Prostate gland (tissue), 2 donors: ENCODE measurements at regions not wholly inside any gene's neighbourhood (a gene's known extent, or its start where the extent isn't known, plus 50 kb on each side); places are given as distances from the start of the nearest gene placed in this dataset.

Source experiments
- POLR2AphosphoS5 ChIP-seq: sonication (generic); formaldehyde crosslinking; IDR thresholded peaks from one replicate; pipeline ENCODE4 v1.6.1; 2017; ENCODE audit warnings: antibody characterized with exemption
- TF ChIP-seq, protein P1 (sequence below), 4 experiments: fragments of 200-600 bp in 2 of 4; fragments of 450-650 bp in 2 of 4; sonication (generic) in 2 of 4; IDR thresholded peaks; 1 replicate in 3 of 4; 2 replicates in 1 of 4; pipeline ENCODE4 v1.5.1; 2016 to 2019; ENCODE audit warnings: antibody characterized with exemption in 4 of 4, mild to moderate bottlenecking in 2 of 4, moderate library complexity in 2 of 4

DNA sequence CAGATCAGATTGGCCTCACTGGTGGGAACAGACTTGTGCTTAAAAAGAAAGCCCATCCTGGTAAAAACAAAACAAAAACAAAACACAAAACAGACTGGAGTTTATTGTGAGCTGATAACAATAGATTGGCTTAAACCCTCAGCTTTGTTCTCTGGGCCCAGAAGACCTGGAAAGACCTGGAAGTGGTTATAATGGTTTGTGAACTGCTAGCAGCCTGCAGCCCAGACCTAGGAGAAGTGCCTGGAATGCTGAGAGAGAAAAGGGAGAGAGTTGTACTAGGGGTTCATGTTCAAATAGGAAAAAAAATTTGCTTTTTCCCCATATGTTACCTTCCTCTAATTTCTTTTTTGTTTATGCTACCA, 396.6 kb downstream of the DMAC1 start:
- TF ChIP-seq, protein P1, sequence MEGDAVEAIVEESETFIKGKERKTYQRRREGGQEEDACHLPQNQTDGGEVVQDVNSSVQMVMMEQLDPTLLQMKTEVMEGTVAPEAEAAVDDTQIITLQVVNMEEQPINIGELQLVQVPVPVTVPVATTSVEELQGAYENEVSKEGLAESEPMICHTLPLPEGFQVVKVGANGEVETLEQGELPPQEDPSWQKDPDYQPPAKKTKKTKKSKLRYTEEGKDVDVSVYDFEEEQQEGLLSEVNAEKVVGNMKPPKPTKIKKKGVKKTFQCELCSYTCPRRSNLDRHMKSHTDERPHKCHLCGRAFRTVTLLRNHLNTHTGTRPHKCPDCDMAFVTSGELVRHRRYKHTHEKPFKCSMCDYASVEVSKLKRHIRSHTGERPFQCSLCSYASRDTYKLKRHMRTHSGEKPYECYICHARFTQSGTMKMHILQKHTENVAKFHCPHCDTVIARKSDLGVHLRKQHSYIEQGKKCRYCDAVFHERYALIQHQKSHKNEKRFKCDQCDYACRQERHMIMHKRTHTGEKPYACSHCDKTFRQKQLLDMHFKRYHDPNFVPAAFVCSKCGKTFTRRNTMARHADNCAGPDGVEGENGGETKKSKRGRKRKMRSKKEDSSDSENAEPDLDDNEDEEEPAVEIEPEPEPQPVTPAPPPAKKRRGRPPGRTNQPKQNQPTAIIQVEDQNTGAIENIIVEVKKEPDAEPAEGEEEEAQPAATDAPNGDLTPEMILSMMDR (IDR thresholded peaks at IDR 0.05), result no peak
- no peak for TF ChIP-seq POLR2AphosphoS5
